ENCODE measurements at regions not wholly inside any gene's neighbourhood (a gene's known extent, or its start where the extent isn't known, plus 50 kb on each side); places are given as distances from the start of the nearest gene placed in this dataset.

DNA sequence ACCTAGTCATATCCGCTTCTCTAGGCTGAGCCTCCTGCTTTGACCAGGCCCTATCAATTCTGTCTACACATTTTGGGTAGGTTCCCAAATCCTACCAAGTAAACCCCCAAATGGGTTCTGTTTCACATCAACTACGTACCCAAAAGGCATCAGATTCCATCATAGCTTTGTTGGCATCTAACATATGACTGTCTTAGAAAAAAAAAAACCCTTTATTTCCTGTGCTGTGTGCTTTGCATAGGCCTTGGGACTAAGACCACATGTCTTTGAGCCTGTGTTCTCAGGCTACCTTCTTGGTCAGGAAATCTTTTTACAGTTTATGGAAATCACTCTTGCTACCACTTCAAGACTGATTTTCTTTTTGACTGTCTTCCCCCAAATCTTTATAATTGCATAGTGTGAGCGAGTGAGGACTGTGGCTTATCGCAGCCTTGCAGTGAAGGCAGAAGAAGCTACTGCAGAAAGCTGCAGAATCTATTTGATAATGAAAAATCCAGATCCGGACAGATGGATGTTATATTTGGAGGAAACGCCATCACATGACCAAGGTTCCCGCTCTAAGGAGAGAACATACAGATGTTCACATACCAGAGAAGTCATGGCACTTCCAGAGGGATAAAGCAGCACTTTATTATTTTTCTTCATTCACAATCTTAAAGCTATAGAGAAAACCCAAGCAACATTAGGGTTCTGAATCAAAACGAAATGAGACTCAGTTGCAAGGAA is 111.2 kb downstream of the EOMES start:
- TF ChIP-seq JUN (IDR thresholded peaks at IDR 0.05; ENCODE audit: borderline replicate concordance, insufficient read depth, insufficient read length, low read depth) (no peak), MYC (IDR thresholded peaks at IDR 0.05; ENCODE audit: low read depth, low read length) (no peak), POLR2A (IDR thresholded peaks at IDR 0.05; ENCODE audit: low read depth, low read length) (no peak)
- TF ChIP-seq, protein P1, sequence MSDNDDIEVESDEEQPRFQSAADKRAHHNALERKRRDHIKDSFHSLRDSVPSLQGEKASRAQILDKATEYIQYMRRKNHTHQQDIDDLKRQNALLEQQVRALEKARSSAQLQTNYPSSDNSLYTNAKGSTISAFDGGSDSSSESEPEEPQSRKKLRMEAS (IDR thresholded peaks at IDR 0.05; ENCODE audit: insufficient read depth, insufficient read length), result no peak
- no peak overlapping the region for H3K4me2 ChIP-seq (ENCODE audit: insufficient read depth, low read length)
- intact Hi-C loops (cut with micrococcal nuclease), result no loop called here

DNA sequence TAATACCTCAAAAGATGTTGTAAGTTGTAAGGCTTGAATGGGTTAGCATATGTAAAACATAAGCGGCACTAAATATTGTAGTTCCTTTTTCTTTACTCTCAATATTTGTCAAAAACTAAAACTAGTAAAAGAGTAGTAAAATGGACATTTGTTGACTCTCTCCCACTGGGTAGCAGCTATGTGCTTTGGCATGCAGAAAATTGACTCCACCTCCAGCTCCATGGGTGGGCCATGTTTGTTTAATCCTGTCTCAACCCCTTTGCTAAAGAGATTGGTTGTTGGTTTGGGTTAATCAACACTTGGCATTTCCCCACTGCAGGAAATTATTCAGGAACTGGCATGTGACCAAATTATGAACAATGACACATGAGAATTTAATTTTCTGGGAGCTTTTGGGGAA is 114.8 kb downstream of the EOMES start:
- ChIA-PET CTCF (interaction anchor here (0.7 to 2.8 kb wide), 5 partner anchors 15 to 104 kb away, joined by 3 to 16 read pairs (median 3); no protein-coding TSS in a partner anchor), POLR2A (interaction anchor here (1.6 kb wide), 1 partner anchor 123 kb away, joined by 3 read pairs; the partner anchor contains the start of gene SLC4A7)
- Histone ChIP-seq H3K4me3 (replicated peaks in 1 of 3; ENCODE audit: insufficient read depth in 1 of 3, low read depth in 1 of 3, low read length in 3 of 3) (no peak overlapping the region), H3K27ac (ENCODE audit: insufficient read depth, low read depth, low read length) (peak overlapping the region; percentile 54), H3K4me1 (ENCODE audit: control insufficient read depth, extremely low read depth, insufficient read depth, low read length) (peaks cover 16% of the 10 kb centered on the region), H2AFZ (ENCODE audit: low read depth, low read length) (no peak overlapping the region), H3K9me3 (replicated peaks; ENCODE audit: control insufficient read depth, insufficient read depth, low read length) (no peaks in the 10 kb centered on the region), H3K9ac (replicated peaks; ENCODE audit: extremely low read depth, insufficient read depth, low read length) (no peak overlapping the region), H3K36me3 (ENCODE audit: control insufficient read depth in 2 of 2, extremely low read depth in 1 of 2, insufficient read depth in 2 of 2, low read length in 2 of 2) (no peaks in the 10 kb centered on the region), H3K9me1 (replicated peaks; ENCODE audit: control insufficient read depth, extremely low read depth, insufficient read depth, low read length) (no peaks in the 10 kb centered on the region), H3K4me2 (ENCODE audit: insufficient read depth, low read length) (peak overlapping the region; percentile 60), H3K27me3 (ENCODE audit: control insufficient read depth in 2 of 2, insufficient read depth in 2 of 2, low read length in 2 of 2) (no peaks in the 10 kb centered on the region), H4K20me1 (replicated peaks; ENCODE audit: control insufficient read depth, extremely low read depth, insufficient read depth, low read length) (no peaks in the 10 kb centered on the region), H3K79me2 (ENCODE audit: control insufficient read depth, insufficient read depth, low read length) (no peaks in the 10 kb centered on the region)
- DNase-seq (ENCODE audit: low read depth, low spot score) (peak; percentile 84), FAIRE-seq (peak; percentile 78)
- peak; percentile 38 for TF ChIP-seq GATA2 (IDR thresholded peaks at IDR 0.05; ENCODE audit: insufficient read depth, insufficient read length, low read depth, low read length)
- TF ChIP-seq, protein P2, sequence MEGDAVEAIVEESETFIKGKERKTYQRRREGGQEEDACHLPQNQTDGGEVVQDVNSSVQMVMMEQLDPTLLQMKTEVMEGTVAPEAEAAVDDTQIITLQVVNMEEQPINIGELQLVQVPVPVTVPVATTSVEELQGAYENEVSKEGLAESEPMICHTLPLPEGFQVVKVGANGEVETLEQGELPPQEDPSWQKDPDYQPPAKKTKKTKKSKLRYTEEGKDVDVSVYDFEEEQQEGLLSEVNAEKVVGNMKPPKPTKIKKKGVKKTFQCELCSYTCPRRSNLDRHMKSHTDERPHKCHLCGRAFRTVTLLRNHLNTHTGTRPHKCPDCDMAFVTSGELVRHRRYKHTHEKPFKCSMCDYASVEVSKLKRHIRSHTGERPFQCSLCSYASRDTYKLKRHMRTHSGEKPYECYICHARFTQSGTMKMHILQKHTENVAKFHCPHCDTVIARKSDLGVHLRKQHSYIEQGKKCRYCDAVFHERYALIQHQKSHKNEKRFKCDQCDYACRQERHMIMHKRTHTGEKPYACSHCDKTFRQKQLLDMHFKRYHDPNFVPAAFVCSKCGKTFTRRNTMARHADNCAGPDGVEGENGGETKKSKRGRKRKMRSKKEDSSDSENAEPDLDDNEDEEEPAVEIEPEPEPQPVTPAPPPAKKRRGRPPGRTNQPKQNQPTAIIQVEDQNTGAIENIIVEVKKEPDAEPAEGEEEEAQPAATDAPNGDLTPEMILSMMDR (IDR thresholded peaks at IDR 0.05; ENCODE audit: extremely low read depth in 1 of 2, insufficient read depth in 1 of 2, low read depth in 1 of 2, low read length in 2 of 2), result no peak
- peak; percentile 32 for TF ChIP-seq FOS (IDR thresholded peaks at IDR 0.05; ENCODE audit: borderline replicate concordance, insufficient read depth, low read length)
- peak; percentile 27 for TF ChIP-seq JUN (IDR thresholded peaks at IDR 0.05; ENCODE audit: borderline replicate concordance, insufficient read depth, insufficient read length, low read depth)
- no peak for TF ChIP-seq EZH2 (IDR thresholded peaks at IDR 0.05; ENCODE audit: borderline replicate concordance, low read depth, low read length, severe bottlenecking)
- BruUV-seq (replicated peaks), result no TSS peak
- intact Hi-C loops (cut with micrococcal nuclease) (loop anchor here (1.0 to 2.0 kb wide), 3 partner anchors 16 to 73 kb away; no protein-coding TSS in a partner anchor), dilution Hi-C loops (cut with MboI; ENCODE audit: extremely low pct_ligation_motif_present, low sequenced_read_pairs) (no loop called here)

More for the DNA sequence above, 111.2 kb downstream of the EOMES start:
- Histone ChIP-seq H4K20me1 (replicated peaks; ENCODE audit: control insufficient read depth, extremely low read depth, insufficient read depth, low read length) (no peaks in the 10 kb centered on the region), H2AFZ (ENCODE audit: low read depth, low read length) (no peak overlapping the region), H3K9me3 (replicated peaks; ENCODE audit: control insufficient read depth, insufficient read depth, low read length) (peaks cover 5% of the 10 kb centered on the region), H3K4me3 (replicated peaks in 1 of 3; ENCODE audit: insufficient read depth in 1 of 3, low read depth in 1 of 3, low read length in 3 of 3) (no peak overlapping the region), H3K9ac (replicated peaks; ENCODE audit: extremely low read depth, insufficient read depth, low read length) (no peak overlapping the region), H3K79me2 (ENCODE audit: control insufficient read depth, insufficient read depth, low read length) (no peaks in the 10 kb centered on the region), H3K4me1 (ENCODE audit: control insufficient read depth, extremely low read depth, insufficient read depth, low read length) (peaks cover 16% of the 10 kb centered on the region), H3K36me3 (ENCODE audit: control insufficient read depth in 2 of 2, extremely low read depth in 1 of 2, insufficient read depth in 2 of 2, low read length in 2 of 2) (no peaks in the 10 kb centered on the region), H3K9me1 (replicated peaks; ENCODE audit: control insufficient read depth, extremely low read depth, insufficient read depth, low read length) (no peaks in the 10 kb centered on the region), H3K27me3 (ENCODE audit: control insufficient read depth in 2 of 2, insufficient read depth in 2 of 2, low read length in 2 of 2) (no peaks in the 10 kb centered on the region), H3K27ac (ENCODE audit: insufficient read depth, low read depth, low read length) (no peak overlapping the region)
- FAIRE-seq, result no peak
- dilution Hi-C loops (cut with MboI; ENCODE audit: extremely low pct_ligation_motif_present, low sequenced_read_pairs), result no loop called here
- DNase-seq (ENCODE audit: low read depth, low spot score), result no peak
- POLR2A ChIA-PET, result no interaction called here
- CTCF ChIA-PET, result interaction anchor here (1.2 kb wide), 2 partner anchors 12 to 20 kb away, joined by 4 to 6 read pairs; no protein-coding TSS in a partner anchor
- no TSS peak for BruUV-seq (replicated peaks)

Measured in endothelial cell of umbilical vein (primary cell).